Activated CD8-positive, alpha-beta T cell treated with anti-CD3 and anti-CD28 coated beads for 36 hours (primary cell): ENCODE measurements at regions not wholly inside any gene's neighbourhood (a gene's known extent, or its start where the extent isn't known, plus 50 kb on each side); places are given as distances from the start of the nearest gene placed in this dataset.

Source experiments
- ATAC-seq: fragments of 200-7000 bp; cut with Tn5 transposase; one replicate; pipeline ENCODE4 v1.10.0; 2021; ENCODE audit warnings: mild to moderate bottlenecking, moderate library complexity
- CTCF ChIA-PET: fragments of 350-600 bp; sonication (Branson Sonifier 250); formaldehyde crosslinking; loops from one replicate; lab custom pipeline; 2021; ENCODE audit warnings: antibody characterized with exemption; lab: Charles Lee
- POLR2A ChIA-PET: fragments of 350-600 bp; sonication (Branson Sonifier 250); formaldehyde crosslinking; loops from one replicate; lab custom pipeline; 2021; ENCODE audit warnings: antibody characterized with exemption; lab: Charles Lee
- DNase-seq: peaks from one replicate; pipeline ENCODE4 v3.0.0-alpha.2; 2020
- H3K27ac Mint-ChIP-seq: one replicate; pipeline ENCODE4 v1.8.0; 2021; ENCODE audit warnings: mild to moderate bottlenecking, mixed read lengths
- H3K27me3 Mint-ChIP-seq: one replicate; pipeline ENCODE4 v1.8.0; 2021; ENCODE audit warnings: mixed read lengths
- H3K36me3 Mint-ChIP-seq: one replicate; pipeline ENCODE4 v1.8.0; 2021; ENCODE audit warnings: low read depth, mixed read lengths
- H3K4me1 Mint-ChIP-seq: one replicate; pipeline ENCODE4 v1.8.0; 2021; ENCODE audit warnings: low read depth, mixed read lengths
- H3K4me3 Mint-ChIP-seq: one replicate; pipeline ENCODE4 v1.8.0; 2021; ENCODE audit warnings: mild to moderate bottlenecking, moderate library complexity, mixed read lengths
- H3K9me3 Mint-ChIP-seq: one replicate; pipeline ENCODE4 v1.8.0; 2021; ENCODE audit warnings: mixed read lengths
- intact Hi-C: fragments of 100-400 bp; cut with micrococcal nuclease; formaldehyde crosslinking; loops from one replicate; pipeline ENCODE4 v1.10.0; 2022
- TF ChIP-seq, protein P1 (sequence below): fragments of 200-600 bp; IDR thresholded peaks from one replicate; pipeline ENCODE4 v1.8.0; 2022; ENCODE audit warnings: antibody characterized with exemption, mild to moderate bottlenecking

DNA sequence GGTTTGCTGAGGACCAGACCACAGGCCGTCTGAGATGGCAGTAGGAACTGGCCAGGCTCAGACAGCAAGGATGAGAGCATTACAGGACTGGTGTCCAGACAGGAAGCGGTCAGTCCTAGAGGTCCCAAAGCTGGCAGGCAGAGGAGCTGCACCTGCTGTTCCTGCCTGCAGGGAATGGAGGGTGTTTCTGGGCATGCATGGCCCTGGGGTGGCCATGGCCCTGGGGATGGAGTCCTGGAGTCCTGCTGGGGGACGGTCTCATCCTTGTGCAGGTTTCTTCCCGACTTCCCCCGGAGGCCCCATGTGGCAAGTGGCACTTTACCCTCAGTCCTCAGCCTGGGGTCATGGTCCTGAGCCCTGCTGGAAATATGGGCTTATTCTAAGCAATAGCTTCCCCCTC is 274.9 kb upstream of the ADARB2 start:
- Mint-ChIP-seq H3K27ac (no peak overlapping the region), H3K4me3 (no peak overlapping the region), H3K4me1 (no peaks in the 10 kb centered on the region), H3K36me3 (no peaks in the 10 kb centered on the region), H3K9me3 (no peaks in the 10 kb centered on the region), H3K27me3 (no peaks in the 10 kb centered on the region)
- DNase-seq (no peak), ATAC-seq (no peak)
- TF ChIP-seq, protein P1, sequence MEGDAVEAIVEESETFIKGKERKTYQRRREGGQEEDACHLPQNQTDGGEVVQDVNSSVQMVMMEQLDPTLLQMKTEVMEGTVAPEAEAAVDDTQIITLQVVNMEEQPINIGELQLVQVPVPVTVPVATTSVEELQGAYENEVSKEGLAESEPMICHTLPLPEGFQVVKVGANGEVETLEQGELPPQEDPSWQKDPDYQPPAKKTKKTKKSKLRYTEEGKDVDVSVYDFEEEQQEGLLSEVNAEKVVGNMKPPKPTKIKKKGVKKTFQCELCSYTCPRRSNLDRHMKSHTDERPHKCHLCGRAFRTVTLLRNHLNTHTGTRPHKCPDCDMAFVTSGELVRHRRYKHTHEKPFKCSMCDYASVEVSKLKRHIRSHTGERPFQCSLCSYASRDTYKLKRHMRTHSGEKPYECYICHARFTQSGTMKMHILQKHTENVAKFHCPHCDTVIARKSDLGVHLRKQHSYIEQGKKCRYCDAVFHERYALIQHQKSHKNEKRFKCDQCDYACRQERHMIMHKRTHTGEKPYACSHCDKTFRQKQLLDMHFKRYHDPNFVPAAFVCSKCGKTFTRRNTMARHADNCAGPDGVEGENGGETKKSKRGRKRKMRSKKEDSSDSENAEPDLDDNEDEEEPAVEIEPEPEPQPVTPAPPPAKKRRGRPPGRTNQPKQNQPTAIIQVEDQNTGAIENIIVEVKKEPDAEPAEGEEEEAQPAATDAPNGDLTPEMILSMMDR = no peak
- intact Hi-C loops = no loop called here
- ChIA-PET POLR2A (no interaction called here), CTCF (no interaction called here)

DNA sequence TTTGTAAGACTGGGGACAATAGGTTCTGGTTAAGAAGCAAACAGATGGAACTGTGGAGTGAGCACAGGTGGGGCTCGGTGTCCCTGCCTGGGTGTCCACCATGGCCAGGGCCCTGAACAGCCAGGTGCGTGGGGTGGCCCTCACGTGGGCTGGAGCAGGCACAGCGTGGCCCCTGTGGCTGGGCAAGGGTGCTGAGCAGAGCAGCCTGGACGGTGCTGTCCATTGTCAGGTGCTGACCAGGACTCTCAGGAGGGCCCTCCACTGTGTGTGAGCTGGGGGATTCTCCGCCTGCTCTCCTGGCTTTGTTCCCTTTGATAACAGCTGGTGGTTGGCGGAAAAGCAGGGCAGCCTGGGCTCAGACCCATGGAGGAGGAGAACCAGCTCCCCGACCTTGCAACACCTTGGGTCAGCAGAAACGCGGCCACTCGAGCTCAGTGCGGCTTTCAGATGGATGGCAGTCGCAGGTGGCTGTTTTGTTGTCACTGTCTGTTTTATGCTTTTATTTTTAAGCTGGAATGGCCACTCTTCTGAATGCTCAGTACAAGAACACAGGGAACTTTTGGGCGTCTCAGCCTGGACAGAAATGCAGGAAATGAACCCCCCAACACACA is 273.9 kb upstream of the ADARB2 start:
- intact Hi-C loops = no loop called here
- Mint-ChIP-seq H3K4me3 (no peak overlapping the region), H3K27me3 (no peaks in the 10 kb centered on the region), H3K4me1 (no peaks in the 10 kb centered on the region), H3K27ac (no peak overlapping the region), H3K9me3 (no peaks in the 10 kb centered on the region), H3K36me3 (no peaks in the 10 kb centered on the region)
- ChIA-PET POLR2A (no interaction called here), CTCF (no interaction called here)
- ATAC-seq (no peak), DNase-seq (no peak)
- TF ChIP-seq, protein P1 = no peak

DNA sequence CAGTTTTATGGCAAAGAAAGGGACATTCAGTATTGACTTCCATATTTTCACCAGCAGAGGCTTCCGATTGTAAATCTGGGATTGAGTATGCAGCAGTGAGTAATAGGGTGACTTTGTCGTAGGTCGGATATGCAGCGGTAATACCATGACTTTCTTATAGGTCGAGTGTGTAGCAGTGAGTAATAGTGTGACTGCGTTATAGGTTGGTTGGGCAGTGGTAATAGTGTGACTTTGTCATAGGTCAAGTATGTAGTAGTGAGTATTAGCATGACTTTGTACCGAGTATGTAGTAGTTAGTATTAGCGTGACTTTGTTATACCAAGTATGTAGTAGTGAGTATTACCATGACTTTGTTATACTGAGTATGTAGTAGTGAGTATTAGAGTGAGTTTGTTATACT is 268.2 kb upstream of the ADARB2 start:
- ChIA-PET CTCF (no interaction called here), POLR2A (no interaction called here)
- ATAC-seq (no peak), DNase-seq (no peak)
- Mint-ChIP-seq H3K4me1 (no peaks in the 10 kb centered on the region), H3K27ac (no peak overlapping the region), H3K36me3 (no peaks in the 10 kb centered on the region), H3K9me3 (no peaks in the 10 kb centered on the region), H3K4me3 (no peak overlapping the region), H3K27me3 (peaks cover 3% of the 10 kb centered on the region)
- intact Hi-C loops = no loop called here
- TF ChIP-seq, protein P1 = no peak

DNA sequence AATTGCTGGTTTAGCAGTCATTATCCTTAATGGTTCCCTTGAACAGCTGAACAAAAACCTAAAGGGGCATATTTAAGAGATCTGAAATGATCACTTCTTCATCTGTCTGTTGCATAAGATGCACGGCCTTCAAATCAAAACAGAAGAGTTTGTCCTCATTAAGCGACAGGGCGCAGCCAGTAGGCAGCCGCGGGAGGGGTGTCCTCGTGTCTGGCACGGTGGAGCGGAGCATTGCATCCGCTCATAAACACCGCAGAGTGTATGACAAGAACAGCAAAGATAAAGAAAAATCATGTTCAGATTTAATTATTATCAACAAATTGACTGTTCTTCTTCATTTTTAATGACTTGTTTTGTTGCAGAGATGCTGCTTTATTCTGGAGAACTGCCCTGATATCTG is 255.6 kb upstream of the ADARB2 start:
- ATAC-seq (no peak), DNase-seq (no peak)
- TF ChIP-seq, protein P1 = no peak
- Mint-ChIP-seq H3K4me1 (no peaks in the 10 kb centered on the region), H3K27me3 (peaks cover 2% of the 10 kb centered on the region), H3K4me3 (no peak overlapping the region), H3K36me3 (no peaks in the 10 kb centered on the region), H3K9me3 (no peaks in the 10 kb centered on the region), H3K27ac (no peak overlapping the region)
- ChIA-PET POLR2A (no interaction called here), CTCF (no interaction called here)
- intact Hi-C loops = no loop called here

- no peak for DNase-seq
- Mint-ChIP-seq H3K9me3 (no peaks in the 10 kb centered on the region), H3K27me3 (peaks cover 4% of the 10 kb centered on the region), H3K36me3 (no peaks in the 10 kb centered on the region), H3K4me1 (no peaks in the 10 kb centered on the region), H3K27ac (no peak overlapping the region), H3K4me3 (no peak overlapping the region)
- ChIA-PET CTCF (no interaction called here), POLR2A (no interaction called here)
- TF ChIP-seq, protein P1 = no peak
- intact Hi-C loops = no loop called here
- no peak for ATAC-seq
Measured at GRCh38 chr10:1989090-1989489, 251.8 kb upstream of the ADARB2 start.
